Neural crest cell (in vitro differentiated cells): ENCODE measurements at regions not wholly inside any gene's neighbourhood (a gene's known extent, or its start where the extent isn't known, plus 50 kb on each side); places are given as distances from the start of the nearest gene placed in this dataset.

Experiments used
- DNase-seq: peaks from one replicate; pipeline ENCODE4 v3.0.0; 2021; ENCODE audit warnings: low read depth, mixed read lengths, low spot score
- H3K27ac Mint-ChIP-seq: one replicate; pipeline ENCODE4 v1.8.0; 2021; ENCODE audit warnings: mild to moderate bottlenecking, mixed read lengths; ENCODE audit not compliant: unreplicated experiment
- H3K27me3 Mint-ChIP-seq: 2 replicates; pipeline ENCODE4 v1.8.0; 2021; ENCODE audit warnings: low read depth, mild to moderate bottlenecking, mixed read lengths
- H3K36me3 Mint-ChIP-seq: 2 replicates; pipeline ENCODE4 v1.8.0; 2021; ENCODE audit warnings: low read depth, mild to moderate bottlenecking, mixed read lengths
- H3K4me1 Mint-ChIP-seq: 2 replicates; pipeline ENCODE4 v1.8.0; 2021; ENCODE audit warnings: mixed read lengths
- H3K4me3 Mint-ChIP-seq: one replicate; pipeline ENCODE4 v1.8.0; 2021; ENCODE audit warnings: mild to moderate bottlenecking, mixed read lengths
- H3K9me3 Mint-ChIP-seq: 2 replicates; pipeline ENCODE4 v1.8.0; 2021; ENCODE audit warnings: mixed read lengths
- TF ChIP-seq, protein P1 (sequence below): fragments of 200-600 bp; sonication (generic); conservative IDR thresholded peaks from 2 replicates; pipeline ENCODE4 v1.5.0; 2021; ENCODE audit warnings: antibody characterized with exemption, mild to moderate bottlenecking

- H3K36me3 Mint-ChIP-seq, result no peaks in the 10 kb centered on the region
- DNase-seq, result no peak
- peaks cover 12% of the 10 kb centered on the region for H3K9me3 Mint-ChIP-seq
- no peak overlapping the region for H3K4me3 Mint-ChIP-seq
- H3K27me3 Mint-ChIP-seq, result no peaks in the 10 kb centered on the region
- peaks cover 7% of the 10 kb centered on the region for H3K4me1 Mint-ChIP-seq
- TF ChIP-seq, protein P1, sequence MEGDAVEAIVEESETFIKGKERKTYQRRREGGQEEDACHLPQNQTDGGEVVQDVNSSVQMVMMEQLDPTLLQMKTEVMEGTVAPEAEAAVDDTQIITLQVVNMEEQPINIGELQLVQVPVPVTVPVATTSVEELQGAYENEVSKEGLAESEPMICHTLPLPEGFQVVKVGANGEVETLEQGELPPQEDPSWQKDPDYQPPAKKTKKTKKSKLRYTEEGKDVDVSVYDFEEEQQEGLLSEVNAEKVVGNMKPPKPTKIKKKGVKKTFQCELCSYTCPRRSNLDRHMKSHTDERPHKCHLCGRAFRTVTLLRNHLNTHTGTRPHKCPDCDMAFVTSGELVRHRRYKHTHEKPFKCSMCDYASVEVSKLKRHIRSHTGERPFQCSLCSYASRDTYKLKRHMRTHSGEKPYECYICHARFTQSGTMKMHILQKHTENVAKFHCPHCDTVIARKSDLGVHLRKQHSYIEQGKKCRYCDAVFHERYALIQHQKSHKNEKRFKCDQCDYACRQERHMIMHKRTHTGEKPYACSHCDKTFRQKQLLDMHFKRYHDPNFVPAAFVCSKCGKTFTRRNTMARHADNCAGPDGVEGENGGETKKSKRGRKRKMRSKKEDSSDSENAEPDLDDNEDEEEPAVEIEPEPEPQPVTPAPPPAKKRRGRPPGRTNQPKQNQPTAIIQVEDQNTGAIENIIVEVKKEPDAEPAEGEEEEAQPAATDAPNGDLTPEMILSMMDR, result no peak
- no peak overlapping the region for H3K27ac Mint-ChIP-seq
Measured at GRCh38 chr13:84655677-84656076, 773.4 kb upstream of the SLITRK1 start.

DNA sequence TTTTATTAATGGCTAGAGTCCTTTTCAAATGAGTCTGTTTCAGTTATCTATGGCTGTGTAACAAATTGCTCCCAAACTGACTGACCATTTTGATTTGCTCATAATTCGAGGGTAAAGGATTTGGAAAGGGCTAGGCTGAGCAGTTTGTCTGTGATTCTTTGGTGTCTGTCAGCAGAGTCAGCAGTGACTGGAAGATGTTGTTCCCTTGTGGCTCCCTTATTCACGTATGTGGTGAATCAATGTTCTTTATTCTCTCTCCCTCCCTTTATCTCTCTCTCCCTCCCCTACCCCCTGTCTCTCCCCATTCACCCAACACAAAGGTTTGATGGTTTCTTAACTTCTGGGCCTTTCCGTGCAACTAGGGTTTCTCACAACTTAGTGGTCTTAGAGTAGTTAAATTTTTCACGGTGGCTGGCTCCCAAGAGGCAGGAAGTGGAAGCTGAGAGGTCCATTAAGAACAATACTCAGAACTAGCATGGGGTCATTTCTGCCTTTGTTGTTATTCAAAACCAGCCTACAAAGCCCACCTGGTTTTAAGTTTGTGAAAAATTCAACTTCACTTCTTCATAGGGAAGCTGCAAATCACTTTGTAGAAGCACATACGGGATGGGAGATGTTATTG lies 772.5 kb upstream of the SLITRK1 start:
- Mint-ChIP-seq H3K9me3 (peaks cover 12% of the 10 kb centered on the region), H3K4me1 (peaks cover 7% of the 10 kb centered on the region), H3K4me3 (no peak overlapping the region), H3K36me3 (no peaks in the 10 kb centered on the region), H3K27me3 (no peaks in the 10 kb centered on the region), H3K27ac (peak overlapping the region; percentile 52)
- TF ChIP-seq, protein P1, result no peak
- DNase-seq, result no peak

GRCh38 chr13:84653915-84654534 lies 771.8 kb upstream of the SLITRK1 start:
- Mint-ChIP-seq H3K36me3 (no peaks in the 10 kb centered on the region), H3K4me1 (peaks cover 7% of the 10 kb centered on the region), H3K27ac (no peak overlapping the region), H3K9me3 (peaks cover 12% of the 10 kb centered on the region), H3K27me3 (no peaks in the 10 kb centered on the region), H3K4me3 (no peak overlapping the region)
- TF ChIP-seq, protein P1, result no peak
- DNase-seq, result no peak

DNA sequence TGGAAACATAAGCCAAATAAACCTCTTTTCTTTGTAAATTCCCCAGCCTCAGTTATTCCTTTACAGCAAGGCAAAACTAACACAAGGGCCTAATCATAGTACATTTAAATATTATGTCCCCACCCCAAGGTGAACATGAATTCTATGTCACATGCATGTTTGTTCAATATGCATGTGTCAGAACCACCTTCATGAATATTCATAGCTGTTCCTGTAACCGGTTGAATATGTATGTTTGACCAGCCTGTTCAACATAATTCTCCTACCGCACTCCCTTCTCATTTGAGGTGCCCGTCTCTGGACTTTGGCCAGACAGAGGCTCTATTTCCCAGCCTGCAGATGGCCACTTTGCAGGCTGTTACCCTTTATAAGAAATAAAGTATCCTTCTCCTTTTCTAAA lies 769.4 kb upstream of the SLITRK1 start:
- no peak for DNase-seq
- peaks cover 12% of the 10 kb centered on the region for H3K9me3 Mint-ChIP-seq
- no peaks in the 10 kb centered on the region for H3K27me3 Mint-ChIP-seq
- no peak overlapping the region for H3K27ac Mint-ChIP-seq
- peaks cover 10% of the 10 kb centered on the region for H3K4me1 Mint-ChIP-seq
- TF ChIP-seq, protein P1, result no peak
- H3K4me3 Mint-ChIP-seq, result no peak overlapping the region
- H3K36me3 Mint-ChIP-seq, result no peaks in the 10 kb centered on the region

GRCh38 chr13:84651288-84651687 lies 769.0 kb upstream of the SLITRK1 start:
- Mint-ChIP-seq H3K4me3 (no peak overlapping the region), H3K27ac (no peak overlapping the region), H3K36me3 (no peaks in the 10 kb centered on the region), H3K4me1 (peaks cover 10% of the 10 kb centered on the region), H3K9me3 (peaks cover 12% of the 10 kb centered on the region), H3K27me3 (no peaks in the 10 kb centered on the region)
- no peak for DNase-seq
- TF ChIP-seq, protein P1, result no peak
